PFSK-1 (cell line): ENCODE measurements at regions not wholly inside any gene's neighbourhood (a gene's known extent, or its start where the extent isn't known, plus 50 kb on each side); places are given as distances from the start of the nearest gene placed in this dataset.

Experiments
- FOXP2 ChIP-seq: optimal IDR thresholded peaks from 2 replicates; pipeline ENCODE3; 2011; ENCODE audit warnings: borderline replicate concordance, control low read depth, inconsistent platforms; ENCODE audit not compliant: insufficient read depth; ENCODE audit errors: extremely low read length, extremely low read depth
- POLR2AphosphoS5 ChIP-seq: IDR thresholded peaks from 2 replicates; pipeline ENCODE4 v1.6.1; 2012; ENCODE audit warnings: low read depth, mild to moderate bottlenecking, control low read depth, low read length, moderate library complexity
- REST ChIP-seq, 2 experiments: IDR thresholded peaks; 2 replicates each; pipeline versions ENCODE4 v1.6.1 to v1.8.0; 2011 to 2012; ENCODE audit warnings: low read depth in 2 of 2, low read length in 2 of 2, control low read depth in 1 of 2, inconsistent platforms in 1 of 2, mild to moderate bottlenecking in 1 of 2, moderate library complexity in 1 of 2; ENCODE audit not compliant: insufficient read depth in 1 of 2
- SIN3A ChIP-seq: IDR thresholded peaks from 2 replicates; pipeline ENCODE4 v1.6.1; 2012; ENCODE audit warnings: mild to moderate bottlenecking, low read length, moderate library complexity, borderline replicate concordance; ENCODE audit not compliant: insufficient read depth
- TAF1 ChIP-seq: IDR thresholded peaks from 2 replicates; pipeline ENCODE4 v1.6.1; 2012; ENCODE audit warnings: low read length, control low read depth, borderline replicate concordance; ENCODE audit not compliant: insufficient read depth

GRCh38 chr3:34359064-34359463 is 560.6 kb downstream of the PDCD6IP start:
- TF ChIP-seq REST (IDR thresholded peaks at IDR 0.05; ENCODE audit: insufficient read depth in 1 of 2, low read depth in 2 of 2, low read length in 2 of 2) (no peak), POLR2AphosphoS5 (no peak), SIN3A (no peak), TAF1 (no peak), FOXP2 (no peak)
